ENCODE measurements at regions not wholly inside any gene's neighbourhood (a gene's known extent, or its start where the extent isn't known, plus 50 kb on each side); places are given as distances from the start of the nearest gene placed in this dataset.

DNA sequence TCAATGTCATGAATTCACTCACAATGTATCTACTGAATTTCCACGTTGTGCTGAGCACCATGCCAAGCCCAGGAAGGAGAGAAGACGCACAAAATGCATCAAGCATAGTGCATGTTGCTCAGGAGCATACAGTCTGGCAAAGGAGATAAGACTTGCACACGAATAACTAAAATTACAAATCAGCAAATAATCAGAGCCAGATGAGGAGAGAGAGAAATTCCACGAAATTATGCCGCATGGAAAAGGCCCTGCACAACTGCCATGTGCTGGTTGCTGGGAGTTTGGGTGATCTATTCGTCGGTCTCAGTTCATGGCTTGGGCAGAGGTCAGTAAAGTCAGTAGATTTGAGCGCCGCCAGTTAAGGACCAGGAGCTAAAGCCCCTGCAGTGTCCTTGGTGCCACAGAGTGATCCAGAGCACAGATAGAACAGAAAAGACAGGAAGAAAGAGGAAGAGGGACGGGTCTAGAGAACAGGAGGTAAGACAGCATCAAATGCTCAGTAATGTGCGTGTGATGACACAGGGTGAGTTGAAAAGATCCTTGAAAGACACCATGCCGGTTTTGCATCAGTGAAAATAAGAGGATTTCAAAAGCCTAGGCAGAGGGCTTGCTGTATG is 55.1 kb upstream of the ZNF281 start:
- intact Hi-C loops (cut with DNase I) = no loop called here
- DNase-seq (no peak), ATAC-seq (no peak)
